ENCODE measurements at regions not wholly inside any gene's neighbourhood (a gene's known extent, or its start where the extent isn't known, plus 50 kb on each side); places are given as distances from the start of the nearest gene placed in this dataset.

- TF ChIP-seq CTCF (conservative IDR thresholded peaks at IDR 0.05; ENCODE audit: low read depth, low read length) (no peak), POLR2A (IDR thresholded peaks at IDR 0.05; ENCODE audit: low read depth, low read length) (no peak), MAFK (IDR thresholded peaks at IDR 0.05; ENCODE audit: low read depth, low read length) (no peak), SMC3 (IDR thresholded peaks at IDR 0.05; ENCODE audit: low read depth, low read length) (no peak)
Measured at GRCh38 chr2:156005531-156005930, 327.0 kb downstream of the NR4A2 start.

Measured in IMR-90 (cell line).